Osteoblast (primary cell): ENCODE measurements at regions not wholly inside any gene's neighbourhood (a gene's known extent, or its start where the extent isn't known, plus 50 kb on each side); places are given as distances from the start of the nearest gene placed in this dataset.

Experiments
- DNase-seq: peaks from one replicate; pipeline ENCODE4 v3.0.0; 2011; ENCODE audit warnings: low spot score, mixed read lengths; ENCODE audit not compliant: insufficient read length; ENCODE audit errors: missing footprints
- H2AFZ ChIP-seq: 2 replicates; pipeline ENCODE4 v1.6.0; 2011; ENCODE audit warnings: mild to moderate bottlenecking, low read length
- H3K27ac ChIP-seq: 2 replicates; pipeline ENCODE4 v1.5.1; 2011; ENCODE audit warnings: mild to moderate bottlenecking, low read depth, low read length, moderate library complexity
- H3K27me3 ChIP-seq: 2 replicates; pipeline ENCODE4 v1.6.0; 2012; ENCODE audit warnings: mild to moderate bottlenecking, control low read depth, inconsistent platforms, low read length, moderate library complexity; ENCODE audit not compliant: insufficient read depth
- H3K36me3 ChIP-seq: 2 replicates; pipeline ENCODE4 v1.5.1; 2011; ENCODE audit warnings: mild to moderate bottlenecking, low read length, control low read depth, moderate library complexity; ENCODE audit not compliant: insufficient read depth
- H3K4me1 ChIP-seq: 2 replicates; pipeline ENCODE4 v1.5.1; 2011; ENCODE audit warnings: mild to moderate bottlenecking, low read length, control low read depth, moderate library complexity; ENCODE audit not compliant: insufficient read depth
- H3K4me2 ChIP-seq: 2 replicates; pipeline ENCODE4 v1.6.0; 2011; ENCODE audit warnings: mild to moderate bottlenecking, low read length; ENCODE audit not compliant: insufficient read depth
- H3K4me3 ChIP-seq: fragments of 200-600 bp; sonication (generic); 3 replicates; pipeline ENCODE4 v1.5.1; 2012; ENCODE audit warnings: mild to moderate bottlenecking, low read length, inconsistent platforms; ENCODE audit not compliant: insufficient read depth
- H3K79me2 ChIP-seq: 2 replicates; pipeline ENCODE4 v1.6.0; 2012; ENCODE audit warnings: mild to moderate bottlenecking, low read length, control low read depth, inconsistent platforms; ENCODE audit not compliant: insufficient read depth
- H3K9me3 ChIP-seq: 2 replicates; pipeline ENCODE4 v1.5.1; 2011; ENCODE audit warnings: low read depth, low read length, control low read depth
- H4K20me1 ChIP-seq: 2 replicates; pipeline ENCODE4 v1.6.0; 2012; ENCODE audit warnings: mild to moderate bottlenecking, low read length, control low read depth; ENCODE audit not compliant: insufficient read depth
- CTCF ChIP-seq: IDR thresholded peaks from 2 replicates; pipeline ENCODE4 v1.5.1; 2011; ENCODE audit warnings: mild to moderate bottlenecking, low read depth, low read length, moderate library complexity; ENCODE audit errors: extremely low read depth

- Histone ChIP-seq H3K27ac (peak overlapping the region; percentile 99), H3K4me1 (peaks cover 55% of the 10 kb centered on the region), H3K27me3 (no peaks in the 10 kb centered on the region), H3K36me3 (no peaks in the 10 kb centered on the region), H3K79me2 (no peaks in the 10 kb centered on the region), H3K4me2 (peak overlapping the region; percentile 69), H3K4me3 (peak overlapping the region; percentile 55), H3K9me3 (no peaks in the 10 kb centered on the region), H4K20me1 (no peaks in the 10 kb centered on the region), H2AFZ (peak overlapping the region; percentile 76)
- TF ChIP-seq CTCF = no peak
- peak; percentile 11 for DNase-seq
Observed at GRCh38 chr9:107733523-107733894, 243.9 kb upstream of the KLF4 start.

GRCh38 chr9:107732781-107733522 lies 243.4 kb upstream of the KLF4 start:
- DNase-seq = peak; percentile 81

DNA sequence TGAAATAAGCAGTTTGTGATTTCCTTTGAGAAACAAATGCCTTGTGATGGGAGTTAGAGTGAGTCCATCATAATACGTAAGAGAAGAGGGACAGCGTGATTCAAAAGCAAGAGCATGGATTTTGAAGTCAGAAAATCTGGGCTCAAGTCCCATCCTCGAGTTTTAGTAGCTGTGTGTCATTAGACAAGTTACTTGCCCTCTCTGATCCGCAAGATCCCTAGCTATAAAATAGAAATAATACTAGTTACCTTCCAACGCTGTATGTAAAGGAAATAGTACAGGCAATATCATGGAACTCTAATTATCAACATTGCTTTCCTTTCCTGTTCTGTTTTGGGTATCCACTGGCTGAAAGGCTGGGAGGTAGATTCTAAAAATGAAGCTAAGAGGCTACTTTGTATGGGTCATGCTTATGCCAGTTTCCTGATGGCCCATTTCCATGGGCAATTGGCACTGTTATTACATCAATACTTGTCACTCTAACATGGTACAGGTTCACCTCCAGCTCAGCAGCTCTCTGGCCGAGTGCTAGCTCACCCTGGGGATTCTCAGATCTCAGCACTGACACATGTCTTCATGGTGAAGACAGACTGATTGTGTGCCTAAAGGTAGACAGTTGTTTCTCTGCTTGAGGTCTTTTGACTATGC lies 241.7 kb upstream of the KLF4 start:
- Histone ChIP-seq H3K4me1 (peaks cover 48% of the 10 kb centered on the region), H3K9me3 (no peaks in the 10 kb centered on the region), H3K4me3 (no peak overlapping the region), H3K27ac (no peak overlapping the region), H3K79me2 (no peaks in the 10 kb centered on the region), H3K36me3 (no peaks in the 10 kb centered on the region), H2AFZ (no peak overlapping the region), H4K20me1 (no peaks in the 10 kb centered on the region), H3K27me3 (no peaks in the 10 kb centered on the region), H3K4me2 (no peak overlapping the region)
- no peak for TF ChIP-seq CTCF
- no peak for DNase-seq

More at GRCh38 chr9:107732781-107733522, 243.4 kb upstream of the KLF4 start:
- Histone ChIP-seq H3K4me1 (peaks cover 51% of the 10 kb centered on the region), H3K79me2 (no peaks in the 10 kb centered on the region), H3K4me3 (peak overlapping the region; percentile 55), H4K20me1 (no peaks in the 10 kb centered on the region), H3K4me2 (peak overlapping the region; percentile 69), H2AFZ (peak overlapping the region; percentile 76), H3K27ac (peak overlapping the region; percentile 99), H3K9me3 (no peaks in the 10 kb centered on the region), H3K27me3 (no peaks in the 10 kb centered on the region), H3K36me3 (no peaks in the 10 kb centered on the region)
- no peak for TF ChIP-seq CTCF

- no peaks in the 10 kb centered on the region for H3K27me3 ChIP-seq
Observed at GRCh38 chr9:107730666-107731065, 241.1 kb upstream of the KLF4 start.

More at GRCh38 chr9:107730666-107731065, 241.1 kb upstream of the KLF4 start:
- no peaks in the 10 kb centered on the region for H3K79me2 ChIP-seq
- no peak overlapping the region for H3K4me2 ChIP-seq
- no peak overlapping the region for H3K27ac ChIP-seq
- H2AFZ ChIP-seq = no peak overlapping the region
- H4K20me1 ChIP-seq = no peaks in the 10 kb centered on the region
- H3K4me1 ChIP-seq = peaks cover 42% of the 10 kb centered on the region
- no peak overlapping the region for H3K4me3 ChIP-seq
- H3K9me3 ChIP-seq = no peaks in the 10 kb centered on the region
- DNase-seq = no peak
- H3K36me3 ChIP-seq = no peaks in the 10 kb centered on the region
- no peak for TF ChIP-seq CTCF
